Effector memory CD8-positive, alpha-beta T cell (primary cell): ENCODE measurements at regions not wholly inside any gene's neighbourhood (a gene's known extent, or its start where the extent isn't known, plus 50 kb on each side); places are given as distances from the start of the nearest gene placed in this dataset.
"Not testable (repeated sequence)": the region's sequence is repeated elsewhere in the genome, so short reads cannot be mapped to it uniquely, and the experiment has no call there.

ENCODE experiments used
- ATAC-seq: fragments of 150-1000 bp; cut with Tn5 transposase; replicated peaks from 2 replicates; pipeline ENCODE4 v1.10.0; 2021; ENCODE audit warnings: mild to moderate bottlenecking, moderate library complexity
- DNase-seq, 3 experiments: peaks; one replicate each; pipeline ENCODE4 v3.0.0; 2021
- H3K27ac Mint-ChIP-seq, 2 donors: one replicate each; pipeline ENCODE4 v1.8.0; 2022; ENCODE audit warnings: mild to moderate bottlenecking in 2 of 2, mixed read lengths in 2 of 2, moderate library complexity in 2 of 2
- H3K27me3 Mint-ChIP-seq, 2 donors: one replicate each; pipeline ENCODE4 v1.8.0; 2022; ENCODE audit warnings: mixed read lengths in 2 of 2
- H3K36me3 Mint-ChIP-seq: one replicate; pipeline ENCODE4 v1.8.0; 2022; ENCODE audit warnings: mild to moderate bottlenecking, moderate library complexity, mixed read lengths; ENCODE audit not compliant: insufficient read depth
- H3K4me1 Mint-ChIP-seq, 2 donors: one replicate each; pipeline ENCODE4 v1.8.0; 2022; ENCODE audit warnings: low read depth in 2 of 2, mixed read lengths in 2 of 2
- H3K4me3 Mint-ChIP-seq, 2 donors: one replicate each; pipeline ENCODE4 v1.8.0; 2022; ENCODE audit warnings: mild to moderate bottlenecking in 2 of 2, mixed read lengths in 2 of 2, moderate library complexity in 2 of 2
- H3K9me3 Mint-ChIP-seq, 2 donors: one replicate each; pipeline ENCODE4 v1.8.0; 2022; ENCODE audit warnings: mixed read lengths in 2 of 2

- H3K4me3 Mint-ChIP-seq, result no peak overlapping the region
- H3K27me3 Mint-ChIP-seq, result no peaks in the 10 kb centered on the region
- ATAC-seq (no peak), DNase-seq (no peak)
- no peaks in the 10 kb centered on the region for H3K36me3 Mint-ChIP-seq
- peaks cover 0 to 2% of the 10 kb centered on the region in 2 donors for H3K9me3 Mint-ChIP-seq
- peaks cover 0 to 2% of the 10 kb centered on the region in 2 donors for H3K4me1 Mint-ChIP-seq
- H3K27ac Mint-ChIP-seq, result no peak overlapping the region
Observed at GRCh38 chr2:147430408-147430807, 414.4 kb upstream of the ACVR2A start.

DNA sequence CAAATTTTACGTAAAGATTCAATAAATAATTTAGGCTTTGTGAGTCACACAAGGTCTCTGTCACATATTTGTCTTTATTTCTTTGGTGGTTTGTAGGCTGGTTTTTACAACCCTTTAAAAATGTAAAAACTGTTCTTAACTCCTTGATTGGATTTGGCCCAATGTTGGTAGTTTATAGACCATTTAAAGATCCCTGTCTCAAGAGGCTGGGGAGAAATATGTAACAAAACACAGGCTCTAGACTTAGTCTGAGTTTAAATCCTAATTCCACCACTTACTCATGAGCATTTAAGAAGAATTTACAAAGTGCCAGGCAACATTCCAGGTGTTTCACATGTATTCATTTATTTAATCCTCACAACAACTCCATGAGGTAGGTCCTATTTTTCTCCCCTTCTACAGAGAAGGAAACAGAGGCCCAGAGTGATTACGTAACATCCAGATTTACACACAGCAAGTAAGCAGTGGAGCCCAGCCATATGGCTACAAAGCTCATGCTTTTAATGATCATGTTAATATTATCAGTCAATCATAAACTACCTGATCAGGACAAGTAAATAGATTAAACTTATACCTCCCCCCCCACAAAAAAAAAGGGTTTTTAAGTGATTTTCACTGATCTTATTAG lies 416.6 kb upstream of the ACVR2A start:
- H3K27ac Mint-ChIP-seq, result no peak overlapping the region
- peaks cover 0 to 2% of the 10 kb centered on the region in 2 donors for H3K9me3 Mint-ChIP-seq
- H3K4me1 Mint-ChIP-seq, result peaks cover 0 to 2% of the 10 kb centered on the region in 2 donors
- no peaks in the 10 kb centered on the region for H3K27me3 Mint-ChIP-seq
- DNase-seq (no peak), ATAC-seq (no peak)
- no peaks in the 10 kb centered on the region for H3K36me3 Mint-ChIP-seq
- no peak overlapping the region for H3K4me3 Mint-ChIP-seq

GRCh38 chr2:147425437-147426029 lies 419.3 kb upstream of the ACVR2A start:
- ATAC-seq (no peak), DNase-seq (no peak)
- Mint-ChIP-seq H3K4me3 (no peak overlapping the region), H3K9me3 (peaks cover 0 to 4% of the 10 kb centered on the region in 2 donors), H3K4me1 (peaks cover 0 to 2% of the 10 kb centered on the region in 2 donors), H3K27ac (no peak overlapping the region), H3K36me3 (no peaks in the 10 kb centered on the region), H3K27me3 (no peaks in the 10 kb centered on the region)

DNA sequence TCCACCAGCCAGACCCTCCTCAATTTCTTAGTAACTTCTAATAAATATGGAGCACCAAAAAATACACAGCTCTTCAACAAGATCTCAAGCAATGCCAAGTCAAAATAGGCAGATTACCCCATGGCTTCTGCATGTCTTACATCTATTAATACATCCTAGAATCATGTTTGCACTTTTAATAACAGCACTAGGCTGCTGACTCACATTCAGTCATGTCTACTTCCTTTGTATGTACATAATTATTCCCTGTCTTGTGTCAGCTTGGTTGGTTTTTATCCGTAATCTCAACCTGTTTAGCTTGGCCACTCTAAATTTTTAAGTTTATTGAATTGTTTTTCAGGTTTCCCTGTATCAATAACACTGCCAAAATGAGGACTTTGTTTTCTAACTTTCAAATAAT lies 420.1 kb upstream of the ACVR2A start:
- Mint-ChIP-seq H3K27ac (no peak overlapping the region), H3K4me3 (no peak overlapping the region), H3K9me3 (peaks cover 0 to 4% of the 10 kb centered on the region in 2 donors), H3K27me3 (no peaks in the 10 kb centered on the region), H3K4me1 (peaks cover 0 to 2% of the 10 kb centered on the region in 2 donors), H3K36me3 (no peaks in the 10 kb centered on the region)
- ATAC-seq, result no peak
- no peak for DNase-seq

- Mint-ChIP-seq H3K36me3 (no peaks in the 10 kb centered on the region), H3K9me3 (peaks cover 0 to 7% of the 10 kb centered on the region in 2 donors), H3K27me3 (no peaks in the 10 kb centered on the region), H3K4me3 (no peak overlapping the region), H3K4me1 (no peaks in the 10 kb centered on the region), H3K27ac (no peak overlapping the region)
- ATAC-seq (no peak), DNase-seq (no peak)
Observed at GRCh38 chr2:147420947-147421675, 423.7 kb upstream of the ACVR2A start.

DNA sequence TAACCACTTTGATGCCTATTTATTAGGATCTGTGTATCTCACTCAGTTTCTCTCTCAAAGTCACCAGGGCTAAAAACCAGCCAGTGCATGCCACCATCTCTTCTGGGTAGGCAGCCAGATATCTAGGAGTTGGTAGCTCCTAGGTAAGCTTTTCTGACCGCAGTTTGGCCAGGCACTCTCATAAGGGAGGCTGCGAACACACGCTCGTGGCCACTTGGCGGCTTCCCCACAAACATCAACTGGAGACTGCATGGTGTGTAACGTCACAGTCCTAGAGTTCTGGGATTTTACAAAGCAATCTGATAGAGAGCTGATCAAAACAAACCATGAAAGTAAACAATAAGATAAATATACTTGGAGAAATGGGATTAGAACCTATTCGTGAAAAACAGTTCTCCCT lies 424.3 kb upstream of the ACVR2A start:
- no peaks in the 10 kb centered on the region for H3K4me1 Mint-ChIP-seq
- H3K27ac Mint-ChIP-seq, result no peak overlapping the region
- no peaks in the 10 kb centered on the region for H3K27me3 Mint-ChIP-seq
- peaks cover 0 to 7% of the 10 kb centered on the region in 2 donors for H3K9me3 Mint-ChIP-seq
- DNase-seq (no peak), ATAC-seq (no peak)
- no peaks in the 10 kb centered on the region for H3K36me3 Mint-ChIP-seq
- no peak overlapping the region for H3K4me3 Mint-ChIP-seq

DNA sequence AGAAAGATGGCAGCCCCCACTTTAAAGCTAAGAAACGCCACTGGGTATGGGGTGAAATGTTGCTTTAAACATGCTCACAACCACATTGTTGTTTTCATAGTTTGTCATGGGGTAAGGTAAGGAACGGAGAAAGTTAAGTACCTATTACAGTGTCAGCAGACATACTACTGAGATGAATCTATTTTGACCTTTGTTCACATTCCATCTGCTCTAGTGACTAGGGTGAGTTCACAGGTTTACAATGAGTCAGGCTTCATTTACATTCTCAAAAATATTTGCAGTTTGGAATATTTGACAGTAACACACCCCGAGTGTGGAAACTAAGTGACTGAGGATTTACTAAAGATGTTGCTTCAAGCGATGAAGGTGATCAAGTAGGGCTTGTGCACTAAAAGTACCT lies 428.7 kb upstream of the ACVR2A start:
- H3K36me3 Mint-ChIP-seq, result no peaks in the 10 kb centered on the region
- H3K4me1 Mint-ChIP-seq, result no peaks in the 10 kb centered on the region
- no peak overlapping the region for H3K27ac Mint-ChIP-seq
- H3K9me3 Mint-ChIP-seq, result peaks cover 13 to 16% of the 10 kb centered on the region in 2 donors
- H3K4me3 Mint-ChIP-seq, result no peak overlapping the region
- DNase-seq, result no peak
- ATAC-seq, result no peak
- H3K27me3 Mint-ChIP-seq, result no peaks in the 10 kb centered on the region

GRCh38 chr2:147414656-147415055 lies 430.2 kb upstream of the ACVR2A start:
- H3K27me3 Mint-ChIP-seq, H3K4me3 Mint-ChIP-seq, H3K4me1 Mint-ChIP-seq, H3K36me3 Mint-ChIP-seq, ATAC-seq, H3K27ac Mint-ChIP-seq, DNase-seq: not testable (repeated sequence)
- H3K9me3 Mint-ChIP-seq, result peaks cover 13 to 16% of the 10 kb centered on the region in 2 donors

DNA sequence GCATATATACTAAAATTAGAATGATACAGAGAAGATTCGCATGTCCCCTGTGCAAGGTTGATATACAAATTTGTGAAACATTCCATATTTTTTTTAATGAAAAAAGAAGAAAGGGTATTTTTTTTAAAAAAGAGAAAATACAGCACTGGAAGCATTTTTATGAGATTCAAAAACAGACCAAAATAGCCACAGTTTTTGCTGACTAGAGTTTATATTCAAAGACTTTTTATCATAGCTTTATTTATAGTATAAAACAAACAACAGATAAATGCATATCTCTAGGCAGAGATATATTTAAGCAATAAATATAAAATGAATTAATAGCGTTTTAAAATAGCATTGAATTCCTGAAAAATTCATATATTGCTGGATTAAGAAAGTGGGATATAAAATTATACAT lies 436.5 kb upstream of the ACVR2A start:
- ATAC-seq, result no peak
- Mint-ChIP-seq H3K4me3 (no peak overlapping the region), H3K4me1 (peaks cover 0 to 1% of the 10 kb centered on the region in 2 donors), H3K9me3 (peaks cover 6 to 8% of the 10 kb centered on the region in 2 donors), H3K27ac (no peak overlapping the region), H3K36me3 (no peaks in the 10 kb centered on the region), H3K27me3 (no peaks in the 10 kb centered on the region)
- DNase-seq, result no peak

GRCh38 chr2:147405651-147406050 lies 439.2 kb upstream of the ACVR2A start:
- peak; percentile 40 for ATAC-seq
- Mint-ChIP-seq H3K27me3 (no peaks in the 10 kb centered on the region), H3K4me3 (no peak overlapping the region), H3K4me1 (peaks cover 0 to 1% of the 10 kb centered on the region in 2 donors), H3K27ac (peak overlapping the region in 1 of 2 donors; percentile 21), H3K9me3 (peaks cover 0 to 1% of the 10 kb centered on the region in 2 donors), H3K36me3 (no peaks in the 10 kb centered on the region)
- no peak for DNase-seq

DNA sequence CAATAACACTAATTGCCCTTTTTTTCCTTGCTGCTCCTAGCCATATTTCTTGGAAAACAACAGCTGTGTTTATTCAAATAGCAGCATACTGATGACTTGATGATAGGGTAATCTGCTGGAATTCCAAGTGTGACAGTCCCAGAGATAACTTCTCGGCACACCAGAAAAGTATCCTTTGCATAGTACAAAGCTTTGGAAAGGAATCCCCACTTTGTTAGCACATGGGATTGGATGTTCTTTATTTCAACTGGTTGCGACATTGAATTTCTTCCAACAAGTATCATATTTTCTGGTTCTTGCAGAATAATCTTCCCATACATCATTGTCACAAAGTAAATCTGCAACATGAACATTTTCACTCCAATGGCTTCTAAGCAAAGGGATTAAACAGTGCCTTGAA lies 445.8 kb upstream of the ACVR2A start:
- ATAC-seq (no peak), DNase-seq (no peak)
- Mint-ChIP-seq H3K9me3 (peaks cover 0 to 6% of the 10 kb centered on the region in 2 donors), H3K27me3 (no peaks in the 10 kb centered on the region), H3K4me1 (no peaks in the 10 kb centered on the region), H3K36me3 (no peaks in the 10 kb centered on the region), H3K27ac (no peak overlapping the region), H3K4me3 (no peak overlapping the region)

DNA sequence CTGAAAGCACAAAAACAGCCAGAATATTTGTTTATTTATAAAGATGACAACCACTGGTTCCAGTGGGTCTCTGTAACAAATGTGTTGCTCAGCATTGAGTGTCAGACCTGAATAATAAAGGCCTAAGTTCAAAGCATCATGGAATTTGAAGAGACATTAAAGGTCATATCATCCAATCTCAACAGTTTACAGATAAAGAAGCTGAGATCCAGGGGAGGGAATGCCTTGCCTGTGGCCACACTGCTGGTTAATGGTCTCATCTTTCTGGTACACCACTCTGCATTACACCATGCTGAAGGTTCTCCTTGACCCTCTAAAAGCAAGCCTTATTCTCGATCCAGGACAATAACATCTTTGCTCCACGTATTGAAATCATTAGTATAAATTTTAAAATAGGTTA lies 446.5 kb upstream of the ACVR2A start:
- H3K27ac Mint-ChIP-seq, result no peak overlapping the region
- H3K4me3 Mint-ChIP-seq, result no peak overlapping the region

DNA sequence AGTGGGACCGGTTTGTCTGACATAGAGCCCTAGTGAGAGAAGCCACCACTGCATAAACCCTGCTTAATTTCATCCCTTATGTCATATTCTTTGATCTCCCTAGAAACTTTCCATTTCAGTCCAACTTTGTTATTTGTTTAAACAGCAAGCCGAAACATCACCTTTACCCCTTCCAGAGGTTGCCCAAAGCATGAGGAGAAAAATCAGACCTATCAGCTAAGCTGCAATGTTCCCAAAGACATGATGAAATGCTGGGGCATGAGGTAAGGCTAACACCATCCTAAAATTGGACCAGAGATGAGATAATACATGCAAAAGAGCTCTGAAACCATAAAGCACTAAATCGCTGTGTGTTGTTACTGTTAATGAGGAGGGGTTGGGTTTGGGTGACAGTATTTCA lies 447.9 kb upstream of the ACVR2A start:
- no peaks in the 10 kb centered on the region for H3K4me1 Mint-ChIP-seq
- H3K27me3 Mint-ChIP-seq, result no peaks in the 10 kb centered on the region
- no peak overlapping the region for H3K4me3 Mint-ChIP-seq
- DNase-seq, result no peak
- no peak overlapping the region for H3K27ac Mint-ChIP-seq
- H3K36me3 Mint-ChIP-seq, result no peaks in the 10 kb centered on the region
- ATAC-seq, result no peak
- H3K9me3 Mint-ChIP-seq, result peaks cover 0 to 9% of the 10 kb centered on the region in 2 donors

More for the DNA sequence above, 446.5 kb upstream of the ACVR2A start:
- H3K4me1 Mint-ChIP-seq, result no peaks in the 10 kb centered on the region
- peaks cover 0 to 9% of the 10 kb centered on the region in 2 donors for H3K9me3 Mint-ChIP-seq
- DNase-seq (no peak), ATAC-seq (no peak)
- H3K36me3 Mint-ChIP-seq, result no peaks in the 10 kb centered on the region
- H3K27me3 Mint-ChIP-seq, result no peaks in the 10 kb centered on the region
